A673 (cell line): ENCODE measurements at regions not wholly inside any gene's neighbourhood (a gene's known extent, or its start where the extent isn't known, plus 50 kb on each side); places are given as distances from the start of the nearest gene placed in this dataset.

Experiments
- BruUV-seq: library from RNA; stranded (reverse); fragments of 400-500 nt; replicated peaks from 2 replicates; lab custom pipeline; 2021; lab: Mats Ljungman, UMichigan
- CTCF ChIA-PET: fragments of 300-600 bp; sonication (Branson Sonifier 250); formaldehyde crosslinking; loops from one replicate; lab custom pipeline; 2022; ENCODE audit warnings: antibody characterized with exemption; lab: Charles Lee
- POLR2A ChIA-PET: fragments of 300-600 bp; sonication (Branson Sonifier 250); formaldehyde crosslinking; loops from one replicate; lab custom pipeline; 2022; ENCODE audit warnings: antibody characterized with exemption; ENCODE audit not compliant: low non-redundant PET; lab: Charles Lee
- DNase-seq: peaks from one replicate; pipeline ENCODE4 v3.0.0-alpha.2; 2015; ENCODE audit warnings: low spot score
- H3K27ac ChIP-seq: fragments of 200-600 bp; sonication (generic); 2 replicates; pipeline ENCODE4 v1.5.1; 2016; ENCODE audit warnings: mixed run types, low read depth, mild to moderate bottlenecking, mixed read lengths, antibody characterized with exemption, low read length; ENCODE audit not compliant: poor library complexity, severe bottlenecking
- H3K27me3 ChIP-seq: fragments of 200-600 bp; sonication (generic); replicated peaks from 2 replicates; pipeline ENCODE4 v1.6.1; 2017; ENCODE audit warnings: mixed run types, low read depth, mild to moderate bottlenecking, mixed read lengths, antibody characterized with exemption, low read length; ENCODE audit not compliant: insufficient read depth, poor library complexity
- H3K36me3 ChIP-seq: fragments of 200-600 bp; sonication (generic); 2 replicates; pipeline ENCODE4 v1.6.1; 2016; ENCODE audit warnings: mixed run types, mild to moderate bottlenecking, mixed read lengths, antibody characterized with exemption, low read length; ENCODE audit not compliant: insufficient read depth, poor library complexity, severe bottlenecking
- H3K4me1 ChIP-seq: fragments of 200-600 bp; sonication (generic); 2 replicates; pipeline ENCODE4 v1.6.1; 2017; ENCODE audit warnings: mixed run types, mild to moderate bottlenecking, mixed read lengths, antibody characterized with exemption, low read length; ENCODE audit not compliant: insufficient read depth, poor library complexity, severe bottlenecking
- H3K4me3 ChIP-seq: fragments of 200-600 bp; sonication (generic); 2 replicates; pipeline ENCODE4 v1.5.1; 2016; ENCODE audit warnings: low read depth, mixed run types, mild to moderate bottlenecking, mixed read lengths, low read length; ENCODE audit not compliant: poor library complexity, severe bottlenecking
- H3K9me3 ChIP-seq: fragments of 200-600 bp; sonication (generic); 2 replicates; pipeline ENCODE4 v1.6.1; 2016; ENCODE audit warnings: mixed run types, low read depth, mild to moderate bottlenecking, mixed read lengths, antibody characterized with exemption, low read length; ENCODE audit not compliant: poor library complexity, severe bottlenecking
- EZH2 ChIP-seq: fragments of 200-600 bp; sonication (generic); IDR thresholded peaks from 2 replicates; pipeline ENCODE4 v1.6.1; 2017; ENCODE audit warnings: borderline replicate concordance, low read depth, mild to moderate bottlenecking, mixed read lengths, antibody characterized with exemption, low read length; ENCODE audit not compliant: poor library complexity, severe bottlenecking
- intact Hi-C: fragments of 100-400 bp; cut with micrococcal nuclease; formaldehyde crosslinking; loops from one replicate; pipeline ENCODE4 v1.10.0; 2022; ENCODE audit not compliant: unreplicated experiment
- TF ChIP-seq, protein P1 (sequence below): fragments of 300-800, 200-600 bp; sonication (generic); conservative IDR thresholded peaks from 2 replicates; pipeline ENCODE4 v1.5.1; 2017; ENCODE audit warnings: low read depth, mild to moderate bottlenecking, antibody characterized with exemption, low read length, moderate library complexity, mixed read lengths

- H3K27ac ChIP-seq, result no peak overlapping the region
- ChIA-PET CTCF (no interaction called here), POLR2A (no interaction called here)
- H3K4me3 ChIP-seq, result no peak overlapping the region
- TF ChIP-seq, protein P1, sequence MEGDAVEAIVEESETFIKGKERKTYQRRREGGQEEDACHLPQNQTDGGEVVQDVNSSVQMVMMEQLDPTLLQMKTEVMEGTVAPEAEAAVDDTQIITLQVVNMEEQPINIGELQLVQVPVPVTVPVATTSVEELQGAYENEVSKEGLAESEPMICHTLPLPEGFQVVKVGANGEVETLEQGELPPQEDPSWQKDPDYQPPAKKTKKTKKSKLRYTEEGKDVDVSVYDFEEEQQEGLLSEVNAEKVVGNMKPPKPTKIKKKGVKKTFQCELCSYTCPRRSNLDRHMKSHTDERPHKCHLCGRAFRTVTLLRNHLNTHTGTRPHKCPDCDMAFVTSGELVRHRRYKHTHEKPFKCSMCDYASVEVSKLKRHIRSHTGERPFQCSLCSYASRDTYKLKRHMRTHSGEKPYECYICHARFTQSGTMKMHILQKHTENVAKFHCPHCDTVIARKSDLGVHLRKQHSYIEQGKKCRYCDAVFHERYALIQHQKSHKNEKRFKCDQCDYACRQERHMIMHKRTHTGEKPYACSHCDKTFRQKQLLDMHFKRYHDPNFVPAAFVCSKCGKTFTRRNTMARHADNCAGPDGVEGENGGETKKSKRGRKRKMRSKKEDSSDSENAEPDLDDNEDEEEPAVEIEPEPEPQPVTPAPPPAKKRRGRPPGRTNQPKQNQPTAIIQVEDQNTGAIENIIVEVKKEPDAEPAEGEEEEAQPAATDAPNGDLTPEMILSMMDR, result no peak
- no peak for TF ChIP-seq EZH2
- no peak for DNase-seq
- H3K36me3 ChIP-seq, result no peaks in the 10 kb centered on the region
- H3K27me3 ChIP-seq, result no peaks in the 10 kb centered on the region
- intact Hi-C loops, result no loop called here
- peaks cover 11% of the 10 kb centered on the region for H3K9me3 ChIP-seq
- no TSS peak for BruUV-seq
- H3K4me1 ChIP-seq, result no peaks in the 10 kb centered on the region
These were observed 111.7 kb upstream of the TP63 start for GRCh38 chr3:189519458-189519857.

DNA sequence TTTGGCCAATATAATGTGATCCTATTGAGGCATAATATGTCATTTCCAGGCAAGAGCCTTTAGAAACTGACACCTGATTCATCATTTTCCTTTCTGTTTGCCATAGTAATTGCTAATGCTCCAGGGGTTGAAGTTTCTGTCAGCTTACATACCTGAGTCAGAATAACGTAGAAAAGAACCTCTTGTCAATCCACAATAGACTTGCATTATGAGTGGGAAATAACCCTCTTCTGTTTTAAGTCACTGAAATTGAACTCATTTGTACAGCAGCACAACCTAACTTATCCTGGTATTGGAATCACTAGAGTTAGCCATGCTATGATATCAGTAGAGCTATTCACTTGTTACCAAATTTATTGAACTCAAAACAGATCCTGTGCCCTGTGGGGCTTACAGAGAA, 101.7 kb upstream of the TP63 start:
- ChIA-PET CTCF (no interaction called here), POLR2A (no interaction called here)
- no peak for DNase-seq
- H3K4me1 ChIP-seq, result no peaks in the 10 kb centered on the region
- peaks cover 4% of the 10 kb centered on the region for H3K9me3 ChIP-seq
- H3K27me3 ChIP-seq, result no peaks in the 10 kb centered on the region
- H3K4me3 ChIP-seq, result no peak overlapping the region
- H3K27ac ChIP-seq, result no peak overlapping the region
- BruUV-seq, result no TSS peak
- H3K36me3 ChIP-seq, result no peaks in the 10 kb centered on the region
- TF ChIP-seq, protein P1, result no peak
- no peak for TF ChIP-seq EZH2
- intact Hi-C loops, result no loop called here

DNA sequence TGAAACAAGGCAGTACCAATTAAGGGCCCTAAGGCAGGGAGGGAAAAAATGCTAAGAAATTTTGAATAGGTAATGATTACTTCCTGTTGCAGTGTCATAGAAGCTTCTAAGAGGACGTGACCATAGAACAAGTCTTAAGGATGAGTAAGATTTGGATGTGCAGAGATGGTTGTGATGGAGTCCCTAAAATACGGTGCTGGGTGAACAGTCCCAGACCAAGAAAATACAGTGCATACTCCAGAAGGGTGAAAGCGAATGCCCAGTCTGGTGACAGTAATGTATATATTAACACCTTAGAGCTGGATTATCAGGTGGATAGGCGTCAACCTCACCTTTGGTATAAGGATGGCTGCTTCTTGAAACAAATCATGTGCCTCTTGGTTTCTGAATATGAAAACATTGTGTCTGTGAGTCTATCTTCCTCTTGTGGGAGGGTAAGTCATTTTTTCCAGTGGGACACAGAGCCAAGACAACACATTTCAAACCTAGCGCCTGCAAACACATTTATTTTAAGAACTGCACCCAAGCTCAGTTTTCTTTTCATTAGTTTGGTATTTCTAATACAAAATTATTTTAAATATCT, 101.2 kb upstream of the TP63 start:
- no peaks in the 10 kb centered on the region for H3K27me3 ChIP-seq
- BruUV-seq, result no TSS peak
- POLR2A ChIA-PET, result no interaction called here
- TF ChIP-seq, protein P1, result no peak
- TF ChIP-seq EZH2, result no peak
- CTCF ChIA-PET, result no interaction called here
- H3K9me3 ChIP-seq, result peaks cover 4% of the 10 kb centered on the region
- H3K36me3 ChIP-seq, result no peaks in the 10 kb centered on the region
- intact Hi-C loops, result no loop called here
- no peak overlapping the region for H3K4me3 ChIP-seq
- no peaks in the 10 kb centered on the region for H3K4me1 ChIP-seq
- no peak for DNase-seq
- H3K27ac ChIP-seq, result no peak overlapping the region
